Gastroesophageal sphincter (tissue), 4 donors: ENCODE measurements at regions not wholly inside any gene's neighbourhood (a gene's known extent, or its start where the extent isn't known, plus 50 kb on each side); places are given as distances from the start of the nearest gene placed in this dataset.

Experiments
- ATAC-seq: fragments of 150-250 bp; one replicate; pipeline ENCODE4 v1.9.1; 2016; ENCODE audit warnings: mild to moderate bottlenecking, moderate library complexity
- H3K27ac ChIP-seq, 4 donors: fragments of 200-600 bp; sonication (generic) in 3 of 4; 1 replicate in 3 of 4; 2 replicates in 1 of 4; pipeline ENCODE4 v1.5.1; 2016 to 2019
- H3K27me3 ChIP-seq: fragments of 200-600 bp; sonication (generic); one replicate; pipeline ENCODE4 v1.5.1; 2019
- H3K36me3 ChIP-seq, 2 donors: fragments of 200-600 bp; sonication (generic); one replicate each; pipeline ENCODE4 v1.5.1; 2019; ENCODE audit warnings: control low read depth in 1 of 2
- H3K4me1 ChIP-seq, 3 donors: fragments of 200-600 bp; sonication (generic); 1 replicate in 2 of 3; 2 replicates in 1 of 3; pipeline ENCODE4 v1.5.1; 2016 to 2019; ENCODE audit warnings: control low read depth in 2 of 3
- H3K4me3 ChIP-seq, 2 donors: fragments of 200-600 bp; sonication (generic); one replicate each; pipeline ENCODE4 v1.5.1; 2019; ENCODE audit warnings: mild to moderate bottlenecking in 1 of 2, moderate library complexity in 1 of 2
- H3K9me3 ChIP-seq, 3 donors: fragments of 200-600 bp; sonication (generic); one replicate each; pipeline ENCODE4 v1.5.1; 2017 to 2019; ENCODE audit warnings: control low read depth in 2 of 3
- EP300 ChIP-seq: sonication (generic); formaldehyde crosslinking; IDR thresholded peaks from one replicate; pipeline ENCODE4 v1.6.1; 2017; ENCODE audit warnings: antibody characterized with exemption, mild to moderate bottlenecking
- POLR2A ChIP-seq, 2 donors: fragments of 450-650 bp; IDR thresholded peaks; one replicate each; pipeline ENCODE4 v1.6.1; 2017; ENCODE audit warnings: antibody characterized with exemption in 2 of 2, mild to moderate bottlenecking in 2 of 2, moderate library complexity in 1 of 2
- POLR2AphosphoS5 ChIP-seq: sonication (generic); formaldehyde crosslinking; IDR thresholded peaks from one replicate; pipeline ENCODE4 v1.6.1; 2017; ENCODE audit warnings: antibody characterized with exemption
- WGBS, 2 donors: methylation state at CpG; one replicate each; pipeline ENCODE4 v1.1.5; 2018; ENCODE audit warnings: low coverage in 1 of 2; 5-methylcytosine and 5-hydroxymethylcytosine counted together
- TF ChIP-seq, protein P1 (sequence below), 4 experiments: fragments of 200-600 bp in 2 of 4; fragments of 450-650 bp in 2 of 4; sonication (generic) in 1 of 4; IDR thresholded peaks; one replicate each; pipeline ENCODE4 v1.5.1; 2017 to 2019; ENCODE audit warnings: antibody characterized with exemption in 4 of 4, mild to moderate bottlenecking in 2 of 4, moderate library complexity in 2 of 4

GRCh38 chr9:29796291-29796952 is 2223.1 kb upstream of the C9orf72 start:
- no peaks in the 10 kb centered on the region for H3K27me3 ChIP-seq
- H3K4me3 ChIP-seq, result no peak overlapping the region
- H3K27ac ChIP-seq, result no peak overlapping the region
- 69 to 92% methylated on average over 2 of the region's 2 CpGs for WGBS, 2 donors
- H3K36me3 ChIP-seq, result no peaks in the 10 kb centered on the region
- no peak for ATAC-seq
- H3K4me1 ChIP-seq, result no peaks in the 10 kb centered on the region
- no peaks in the 10 kb centered on the region for H3K9me3 ChIP-seq
- TF ChIP-seq, protein P1, sequence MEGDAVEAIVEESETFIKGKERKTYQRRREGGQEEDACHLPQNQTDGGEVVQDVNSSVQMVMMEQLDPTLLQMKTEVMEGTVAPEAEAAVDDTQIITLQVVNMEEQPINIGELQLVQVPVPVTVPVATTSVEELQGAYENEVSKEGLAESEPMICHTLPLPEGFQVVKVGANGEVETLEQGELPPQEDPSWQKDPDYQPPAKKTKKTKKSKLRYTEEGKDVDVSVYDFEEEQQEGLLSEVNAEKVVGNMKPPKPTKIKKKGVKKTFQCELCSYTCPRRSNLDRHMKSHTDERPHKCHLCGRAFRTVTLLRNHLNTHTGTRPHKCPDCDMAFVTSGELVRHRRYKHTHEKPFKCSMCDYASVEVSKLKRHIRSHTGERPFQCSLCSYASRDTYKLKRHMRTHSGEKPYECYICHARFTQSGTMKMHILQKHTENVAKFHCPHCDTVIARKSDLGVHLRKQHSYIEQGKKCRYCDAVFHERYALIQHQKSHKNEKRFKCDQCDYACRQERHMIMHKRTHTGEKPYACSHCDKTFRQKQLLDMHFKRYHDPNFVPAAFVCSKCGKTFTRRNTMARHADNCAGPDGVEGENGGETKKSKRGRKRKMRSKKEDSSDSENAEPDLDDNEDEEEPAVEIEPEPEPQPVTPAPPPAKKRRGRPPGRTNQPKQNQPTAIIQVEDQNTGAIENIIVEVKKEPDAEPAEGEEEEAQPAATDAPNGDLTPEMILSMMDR (IDR thresholded peaks at IDR 0.05), result no peak
- TF ChIP-seq EP300 (no peak), POLR2AphosphoS5 (no peak), POLR2A (IDR thresholded peaks at IDR 0.05) (no peak)

GRCh38 chr9:29798599-29798998 is 2225.3 kb upstream of the C9orf72 start:
- Histone ChIP-seq H3K27me3 (no peaks in the 10 kb centered on the region), H3K9me3 (no peaks in the 10 kb centered on the region), H3K4me3 (no peak overlapping the region), H3K4me1 (no peaks in the 10 kb centered on the region), H3K27ac (no peak overlapping the region), H3K36me3 (no peaks in the 10 kb centered on the region)
- 86 to 89% methylated on average over 1 of the region's 1 CpG for WGBS, 2 donors
- TF ChIP-seq EP300 (no peak), POLR2AphosphoS5 (no peak), POLR2A (IDR thresholded peaks at IDR 0.05) (no peak)
- TF ChIP-seq, protein P1 (IDR thresholded peaks at IDR 0.05), result no peak
- no peak for ATAC-seq

GRCh38 chr9:29799227-29799626 is 2225.9 kb upstream of the C9orf72 start:
- 73 to 88% methylated on average over 2 of the region's 2 CpGs for WGBS, 2 donors
- no peaks in the 10 kb centered on the region for H3K36me3 ChIP-seq
- TF ChIP-seq, protein P1 (IDR thresholded peaks at IDR 0.05), result no peak
- TF ChIP-seq POLR2A (IDR thresholded peaks at IDR 0.05), result no peak
- TF ChIP-seq EP300, result no peak
- no peak for TF ChIP-seq POLR2AphosphoS5
- H3K9me3 ChIP-seq, result no peaks in the 10 kb centered on the region
- no peak overlapping the region for H3K4me3 ChIP-seq
- no peak for ATAC-seq
- no peaks in the 10 kb centered on the region for H3K4me1 ChIP-seq
- H3K27ac ChIP-seq, result no peak overlapping the region
- H3K27me3 ChIP-seq, result no peaks in the 10 kb centered on the region

- Histone ChIP-seq H3K9me3 (no peaks in the 10 kb centered on the region), H3K27me3 (no peaks in the 10 kb centered on the region), H3K27ac (no peak overlapping the region), H3K36me3 (no peaks in the 10 kb centered on the region), H3K4me1 (no peaks in the 10 kb centered on the region), H3K4me3 (no peak overlapping the region)
- no peak for ATAC-seq
- 23 to 43% methylated on average over 1 of the region's 1 CpG for WGBS, 2 donors
- TF ChIP-seq POLR2AphosphoS5, result no peak
- no peak for TF ChIP-seq EP300
- no peak for TF ChIP-seq POLR2A (IDR thresholded peaks at IDR 0.05)
- TF ChIP-seq, protein P1 (IDR thresholded peaks at IDR 0.05), result no peak
These were observed 2227.5 kb upstream of the C9orf72 start for GRCh38 chr9:29800821-29801220.

- Histone ChIP-seq H3K27me3 (no peaks in the 10 kb centered on the region), H3K4me3 (no peak overlapping the region), H3K36me3 (no peaks in the 10 kb centered on the region), H3K4me1 (no peaks in the 10 kb centered on the region), H3K27ac (no peak overlapping the region), H3K9me3 (no peaks in the 10 kb centered on the region)
- ATAC-seq, result no peak
- TF ChIP-seq, protein P1 (IDR thresholded peaks at IDR 0.05), result no peak
- no peak for TF ChIP-seq POLR2AphosphoS5
- TF ChIP-seq EP300, result no peak
- TF ChIP-seq POLR2A (IDR thresholded peaks at IDR 0.05), result no peak
- WGBS, 2 donors, result 56 to 61% methylated on average over 2 to 3 of the region's 3 CpGs
These were observed 2229.2 kb upstream of the C9orf72 start for GRCh38 chr9:29802454-29802853.
